GM23248 (cell line): ENCODE measurements at regions not wholly inside any gene's neighbourhood (a gene's known extent, or its start where the extent isn't known, plus 50 kb on each side); places are given as distances from the start of the nearest gene placed in this dataset.

ENCODE experiments used
- EZH2 ChIP-seq: fragments of 200-600 bp; sonication (generic); IDR thresholded peaks from 2 replicates; pipeline ENCODE4 v1.6.1; 2018; ENCODE audit warnings: antibody characterized with exemption, mild to moderate bottlenecking; ENCODE audit not compliant: insufficient read depth, poor library complexity, severe bottlenecking
- EZH2phosphoT487 ChIP-seq: fragments of 200-600 bp; sonication (generic); IDR thresholded peaks from 2 replicates; pipeline ENCODE4 v1.6.1; 2018; ENCODE audit warnings: antibody characterized with exemption, moderate library complexity, mild to moderate bottlenecking, low read depth; ENCODE audit not compliant: insufficient read depth

DNA sequence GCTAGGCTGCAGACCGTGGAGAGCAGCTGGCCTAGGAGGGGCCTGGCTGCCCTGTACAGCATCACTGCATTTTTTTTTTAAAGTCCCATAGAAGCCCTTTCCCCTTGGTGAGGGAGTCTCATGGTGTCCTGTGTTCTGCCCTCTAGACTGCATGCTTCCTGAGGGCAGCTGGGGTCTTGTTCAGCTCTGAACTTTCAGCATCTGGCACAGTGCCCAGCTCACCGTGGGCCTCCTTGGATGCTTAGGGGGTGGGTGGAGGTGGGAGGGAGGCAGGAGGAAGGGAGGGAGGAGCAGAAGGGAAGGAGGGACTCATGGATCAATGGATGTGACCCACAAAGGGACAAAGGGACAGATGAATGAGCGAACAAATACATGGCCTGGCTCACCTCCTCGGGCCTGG, 63.4 kb upstream of the TMEM97 start:
- TF ChIP-seq EZH2, result no peak
- no peak for TF ChIP-seq EZH2phosphoT487
